Activated T-helper 1 cell treated with anti-CD3 and anti-CD28 coated beads, Interleukin-12 subunit alpha, Interleukin-12 subunit beta, Interleukin-2, Interleukin-4 antibody, amounts not matched to agents 30 ng/mL and 10 ng/mL and 1 ng/mL, durations not matched to agents 14 hours and 24 hours and 36 hours (primary cell): ENCODE measurements at regions not wholly inside any gene's neighbourhood (a gene's known extent, or its start where the extent isn't known, plus 50 kb on each side); places are given as distances from the start of the nearest gene placed in this dataset.
"Not testable (repeated sequence)": the region's sequence is repeated elsewhere in the genome, so short reads cannot be mapped to it uniquely, and the experiment has no call there.

ENCODE experiments used
- DNase-seq: peaks from one replicate; pipeline ENCODE4 v3.0.0; 2021; ENCODE audit warnings: low spot score
- H3K27ac Mint-ChIP-seq: one replicate; pipeline ENCODE4 v1.8.0; 2021; ENCODE audit warnings: mild to moderate bottlenecking, mixed read lengths
- H3K27me3 Mint-ChIP-seq: one replicate; pipeline ENCODE4 v1.8.0; 2022; ENCODE audit warnings: mild to moderate bottlenecking, moderate library complexity, mixed read lengths; ENCODE audit not compliant: insufficient read depth
- H3K36me3 Mint-ChIP-seq: one replicate; pipeline ENCODE4 v1.8.0; 2021; ENCODE audit warnings: low read depth, mixed read lengths
- H3K4me1 Mint-ChIP-seq: one replicate; pipeline ENCODE4 v1.8.0; 2021; ENCODE audit warnings: low read depth, mixed read lengths
- H3K4me3 Mint-ChIP-seq: one replicate; pipeline ENCODE4 v1.8.0; 2021; ENCODE audit warnings: mild to moderate bottlenecking, moderate library complexity, mixed read lengths
- H3K9me3 Mint-ChIP-seq: one replicate; pipeline ENCODE4 v1.8.0; 2021; ENCODE audit warnings: mixed read lengths
- intact Hi-C: fragments of 100-400 bp; cut with micrococcal nuclease; formaldehyde crosslinking; loops from one replicate; pipeline ENCODE4 v1.15.1; 2024

DNA sequence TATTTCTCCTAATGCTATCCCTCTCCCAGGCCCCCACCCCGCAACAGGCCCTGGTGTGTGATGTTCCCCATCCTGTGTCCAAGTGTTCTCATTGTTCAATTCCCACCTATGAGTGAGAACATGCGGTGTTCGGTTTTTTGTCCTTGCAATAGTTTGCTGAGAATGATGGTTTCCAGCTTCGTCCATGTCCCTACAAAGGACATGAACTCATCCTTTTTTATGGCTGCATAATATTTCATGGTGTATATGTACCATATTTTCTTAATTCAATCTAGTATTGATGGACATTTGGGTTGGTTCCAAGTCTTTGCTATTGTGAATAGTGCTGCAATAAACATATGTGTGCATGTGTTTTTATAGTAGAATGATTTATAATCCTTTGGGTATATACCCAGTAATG is 1270.3 kb downstream of the UQCRFS1 start:
- H3K9me3 Mint-ChIP-seq, result peaks cover 23% of the 10 kb centered on the region
- H3K36me3 Mint-ChIP-seq, H3K27me3 Mint-ChIP-seq, H3K27ac Mint-ChIP-seq, intact Hi-C loops, DNase-seq, H3K4me3 Mint-ChIP-seq, H3K4me1 Mint-ChIP-seq: not testable (repeated sequence)

DNA sequence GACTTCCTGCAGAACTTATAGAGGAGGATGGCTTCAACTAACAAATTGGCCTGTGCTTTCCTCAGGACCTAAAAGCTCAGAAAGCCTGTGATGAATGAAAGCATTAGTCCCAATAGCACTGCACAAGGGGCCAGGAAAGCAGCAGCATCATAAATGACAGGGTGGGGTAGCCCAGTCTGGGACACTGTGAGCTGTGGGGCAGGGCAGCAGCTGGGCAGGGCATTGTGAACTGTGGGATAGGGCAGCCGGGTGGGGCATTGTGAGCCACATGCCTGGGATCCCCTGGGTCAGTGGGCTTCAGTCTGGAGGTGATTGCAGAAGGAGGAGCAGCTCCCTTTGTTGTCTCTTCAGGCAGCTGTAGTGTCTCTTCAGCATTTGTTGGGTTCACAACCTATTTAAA is 1276.8 kb downstream of the UQCRFS1 start:
- H3K4me1 Mint-ChIP-seq, result no peaks in the 10 kb centered on the region
- H3K27me3 Mint-ChIP-seq, result no peaks in the 10 kb centered on the region
- intact Hi-C loops, result no loop called here
- no peak for DNase-seq
- no peaks in the 10 kb centered on the region for H3K36me3 Mint-ChIP-seq
- H3K27ac Mint-ChIP-seq, result no peak overlapping the region
- H3K4me3 Mint-ChIP-seq, result no peak overlapping the region
- no peaks in the 10 kb centered on the region for H3K9me3 Mint-ChIP-seq

DNA sequence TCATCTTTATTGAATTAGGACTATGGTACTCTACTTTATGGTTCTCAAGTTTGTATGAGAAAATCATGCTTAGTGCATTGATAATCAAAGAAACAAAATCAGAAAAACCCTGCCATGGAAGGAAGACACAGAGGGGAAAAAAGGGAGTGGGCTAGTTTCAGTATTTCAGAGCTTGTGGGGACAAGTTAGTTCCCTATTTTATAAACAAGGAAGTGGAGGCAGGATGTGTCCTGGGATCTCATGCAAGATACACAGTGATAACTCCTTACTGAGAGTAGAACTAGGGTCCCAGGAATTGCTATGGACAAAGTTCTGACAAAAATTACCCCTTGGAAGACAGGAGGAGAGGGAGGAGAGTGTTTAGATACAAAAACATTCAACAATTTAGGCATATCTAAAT is 1277.3 kb downstream of the UQCRFS1 start:
- Mint-ChIP-seq H3K27ac (no peak overlapping the region), H3K27me3 (no peaks in the 10 kb centered on the region), H3K4me1 (no peaks in the 10 kb centered on the region), H3K4me3 (no peak overlapping the region), H3K36me3 (no peaks in the 10 kb centered on the region), H3K9me3 (no peaks in the 10 kb centered on the region)
- no peak for DNase-seq
- intact Hi-C loops, result no loop called here

DNA sequence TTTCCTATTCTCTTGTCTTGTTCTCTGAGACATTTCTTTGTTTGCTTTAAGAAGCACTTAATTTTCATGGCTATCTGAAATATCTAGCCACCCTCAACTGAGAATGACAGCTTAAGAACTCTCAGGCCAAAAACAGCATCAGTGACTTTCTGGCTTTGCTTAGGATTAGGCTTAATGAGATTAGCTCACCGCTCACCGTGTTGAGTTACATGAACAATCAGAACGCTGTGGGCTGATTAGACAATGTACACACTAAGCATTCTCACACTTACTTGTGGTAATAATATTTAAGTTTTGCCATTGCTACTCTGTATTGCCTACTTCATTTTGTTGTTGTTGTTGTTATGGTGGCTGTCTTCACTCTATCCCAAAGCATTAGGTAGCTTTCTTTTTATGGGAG is 1283.6 kb downstream of the UQCRFS1 start:
- peaks cover 4% of the 10 kb centered on the region for H3K9me3 Mint-ChIP-seq
- DNase-seq, result no peak
- no peaks in the 10 kb centered on the region for H3K36me3 Mint-ChIP-seq
- no peaks in the 10 kb centered on the region for H3K27me3 Mint-ChIP-seq
- intact Hi-C loops, result no loop called here
- no peak overlapping the region for H3K27ac Mint-ChIP-seq
- no peaks in the 10 kb centered on the region for H3K4me1 Mint-ChIP-seq
- no peak overlapping the region for H3K4me3 Mint-ChIP-seq

DNA sequence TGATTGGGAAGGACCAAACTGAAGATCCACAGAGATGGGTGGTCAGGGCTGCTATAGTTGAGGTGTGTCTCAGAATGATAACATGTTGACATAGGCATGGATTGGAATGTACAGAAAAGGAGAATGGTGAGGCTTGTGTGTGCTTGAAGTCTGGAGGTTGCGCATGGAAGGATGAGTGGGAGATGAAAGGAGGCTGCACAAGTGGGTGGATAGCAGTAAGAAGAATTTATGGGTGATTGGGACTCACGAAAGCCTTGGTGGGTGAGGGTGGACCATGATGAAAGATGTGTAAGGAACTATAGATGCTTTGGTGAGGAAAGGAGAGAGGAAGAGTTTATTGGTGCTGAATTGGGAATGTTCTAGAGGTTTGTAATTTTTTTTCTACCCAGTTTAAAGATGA is 1287.7 kb downstream of the UQCRFS1 start:
- Mint-ChIP-seq H3K27me3 (no peaks in the 10 kb centered on the region), H3K36me3 (no peaks in the 10 kb centered on the region), H3K4me1 (no peaks in the 10 kb centered on the region), H3K4me3 (no peak overlapping the region), H3K9me3 (peaks cover 4% of the 10 kb centered on the region), H3K27ac (no peak overlapping the region)
- no peak for DNase-seq
- intact Hi-C loops, result no loop called here

DNA sequence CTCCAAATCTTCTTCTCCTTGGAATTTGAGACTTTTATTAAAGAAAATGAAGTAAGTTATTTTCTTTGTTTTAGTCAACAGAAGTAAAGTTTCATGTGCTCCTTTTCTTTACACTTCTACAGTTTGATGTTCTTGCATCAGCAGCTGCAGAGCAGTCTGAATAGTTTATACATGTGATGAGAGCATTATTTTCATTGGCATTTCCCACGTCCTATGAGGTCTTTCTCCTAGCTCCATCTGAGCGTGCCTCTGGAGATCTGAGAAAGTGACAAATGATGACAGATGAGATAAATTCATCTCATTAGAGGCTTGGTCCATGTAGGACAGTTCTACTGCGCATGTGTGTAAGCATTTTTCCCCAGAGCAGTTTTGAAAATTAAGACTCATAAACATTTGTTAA is 1290.0 kb downstream of the UQCRFS1 start:
- Mint-ChIP-seq H3K4me3 (no peak overlapping the region), H3K27ac (no peak overlapping the region), H3K4me1 (no peaks in the 10 kb centered on the region), H3K27me3 (no peaks in the 10 kb centered on the region), H3K9me3 (peaks cover 4% of the 10 kb centered on the region), H3K36me3 (no peaks in the 10 kb centered on the region)
- intact Hi-C loops, result no loop called here
- DNase-seq, result no peak

DNA sequence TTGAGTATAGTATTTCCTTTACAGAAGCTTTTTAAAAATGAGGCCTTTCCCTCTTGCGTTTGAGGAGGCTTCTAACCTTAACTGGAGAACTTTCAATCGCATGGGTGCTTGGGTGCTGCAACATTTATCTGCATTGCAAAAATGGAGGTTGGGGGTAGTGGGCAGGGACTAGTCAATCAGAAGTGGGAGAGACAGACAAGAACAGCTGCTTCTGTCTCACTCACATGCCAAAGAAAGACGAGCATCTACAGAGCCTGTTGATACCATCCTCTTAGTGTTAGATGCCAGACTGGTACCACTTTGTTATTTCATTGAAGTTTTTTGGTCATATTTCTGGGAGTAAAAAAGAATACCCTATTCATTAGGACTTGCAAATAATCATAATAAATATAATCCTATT is 1292.2 kb downstream of the UQCRFS1 start:
- DNase-seq, result no peak
- peaks cover 4% of the 10 kb centered on the region for H3K9me3 Mint-ChIP-seq
- H3K36me3 Mint-ChIP-seq, result no peaks in the 10 kb centered on the region
- intact Hi-C loops, result no loop called here
- H3K27me3 Mint-ChIP-seq, result no peaks in the 10 kb centered on the region
- no peak overlapping the region for H3K27ac Mint-ChIP-seq
- H3K4me1 Mint-ChIP-seq, result no peaks in the 10 kb centered on the region
- no peak overlapping the region for H3K4me3 Mint-ChIP-seq

DNA sequence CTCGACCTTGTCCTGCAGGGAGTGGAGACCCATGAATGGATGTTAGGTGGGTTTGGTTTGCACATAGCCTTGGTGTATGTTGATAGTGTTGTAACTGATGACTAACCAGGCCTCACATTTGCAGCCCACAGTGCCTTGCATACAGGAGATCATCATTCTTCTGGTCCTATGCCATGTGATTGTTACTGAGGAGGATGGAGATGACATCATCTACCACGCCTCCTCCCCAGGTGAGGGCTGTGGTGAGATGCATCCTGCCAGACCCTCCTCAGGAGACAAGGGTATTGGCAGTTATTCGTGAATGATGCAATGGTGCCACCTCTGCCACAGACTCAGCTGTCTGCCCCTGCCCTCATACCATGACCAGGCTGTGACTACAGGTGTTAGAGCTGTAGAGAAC is 1294.1 kb downstream of the UQCRFS1 start:
- H3K4me1 Mint-ChIP-seq, result no peaks in the 10 kb centered on the region
- H3K9me3 Mint-ChIP-seq, result no peaks in the 10 kb centered on the region

DNA sequence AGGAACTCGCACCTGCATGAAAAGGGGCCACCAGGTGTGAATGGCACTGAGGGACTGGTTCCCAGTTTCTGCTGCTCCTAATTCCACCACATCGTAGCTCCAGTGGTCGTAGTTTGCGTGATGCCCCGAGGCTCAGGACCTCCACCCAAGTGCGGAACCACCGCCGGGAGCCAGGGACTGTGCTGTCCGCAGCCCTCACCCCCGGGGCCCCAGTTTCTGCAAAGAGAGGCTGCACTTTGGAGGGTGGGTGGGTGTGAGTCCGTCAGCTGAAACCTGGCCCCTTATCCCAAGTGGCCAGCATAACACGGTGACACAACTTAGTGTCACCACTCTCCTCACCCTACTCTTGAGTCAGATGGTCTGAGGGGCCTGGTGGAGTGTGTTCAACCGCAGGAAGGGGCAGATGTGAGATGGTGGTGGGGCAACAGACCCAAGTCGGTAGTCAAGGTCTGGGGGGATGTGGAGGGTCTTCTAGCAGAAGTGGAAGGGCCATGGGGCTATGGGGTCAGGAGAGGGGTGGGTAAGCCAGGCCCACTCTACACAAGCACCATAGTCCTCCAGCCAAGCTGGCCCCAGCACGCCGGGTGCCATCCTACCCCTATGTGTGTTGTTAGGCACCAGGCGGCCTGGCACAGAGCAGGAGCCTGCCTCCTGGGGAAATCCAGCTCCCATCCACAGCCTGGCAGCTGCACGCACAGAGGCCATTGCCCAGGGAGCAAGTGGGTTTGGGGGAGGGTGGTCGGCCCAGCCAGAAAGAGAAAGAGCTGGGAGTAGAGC is 1301.6 kb downstream of the UQCRFS1 start:
- H3K9me3 Mint-ChIP-seq, result peaks cover 13% of the 10 kb centered on the region
- H3K27me3 Mint-ChIP-seq, result no peaks in the 10 kb centered on the region
- no peaks in the 10 kb centered on the region for H3K36me3 Mint-ChIP-seq
- intact Hi-C loops, result no loop called here
- no peak for DNase-seq
- no peak overlapping the region for H3K27ac Mint-ChIP-seq
- no peaks in the 10 kb centered on the region for H3K4me1 Mint-ChIP-seq
- H3K4me3 Mint-ChIP-seq, result no peak overlapping the region

More for the DNA sequence above, 1294.1 kb downstream of the UQCRFS1 start:
- H3K27ac Mint-ChIP-seq, result no peak overlapping the region
- H3K4me3 Mint-ChIP-seq, result no peak overlapping the region
- intact Hi-C loops, result no loop called here
- no peaks in the 10 kb centered on the region for H3K36me3 Mint-ChIP-seq
- no peak for DNase-seq
- H3K27me3 Mint-ChIP-seq, result no peaks in the 10 kb centered on the region

DNA sequence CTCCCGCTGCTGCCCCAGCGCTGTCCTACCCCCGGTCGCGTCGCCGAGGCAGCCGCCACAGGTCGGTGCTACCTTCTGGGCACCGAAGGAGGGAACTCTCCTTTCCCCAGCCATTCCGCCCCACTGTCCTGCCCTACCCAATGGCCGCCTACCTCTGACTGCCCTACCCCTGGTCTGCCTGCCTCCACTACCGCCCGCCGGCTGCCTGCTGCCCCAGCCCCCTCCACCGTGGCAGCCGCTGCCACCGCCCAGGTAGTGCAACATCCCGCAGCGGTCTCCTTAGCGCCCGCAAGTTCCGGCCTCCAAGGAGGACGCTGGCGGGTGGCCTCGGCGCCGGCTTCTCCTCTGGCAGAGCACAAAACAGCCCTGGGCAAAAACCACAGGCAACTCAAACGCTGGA is 1303.1 kb downstream of the UQCRFS1 start:
- intact Hi-C loops, result no loop called here
- Mint-ChIP-seq H3K4me1 (no peaks in the 10 kb centered on the region), H3K27ac (no peak overlapping the region), H3K36me3 (no peaks in the 10 kb centered on the region), H3K4me3 (no peak overlapping the region), H3K27me3 (no peaks in the 10 kb centered on the region), H3K9me3 (peaks cover 13% of the 10 kb centered on the region)
- no peak for DNase-seq

DNA sequence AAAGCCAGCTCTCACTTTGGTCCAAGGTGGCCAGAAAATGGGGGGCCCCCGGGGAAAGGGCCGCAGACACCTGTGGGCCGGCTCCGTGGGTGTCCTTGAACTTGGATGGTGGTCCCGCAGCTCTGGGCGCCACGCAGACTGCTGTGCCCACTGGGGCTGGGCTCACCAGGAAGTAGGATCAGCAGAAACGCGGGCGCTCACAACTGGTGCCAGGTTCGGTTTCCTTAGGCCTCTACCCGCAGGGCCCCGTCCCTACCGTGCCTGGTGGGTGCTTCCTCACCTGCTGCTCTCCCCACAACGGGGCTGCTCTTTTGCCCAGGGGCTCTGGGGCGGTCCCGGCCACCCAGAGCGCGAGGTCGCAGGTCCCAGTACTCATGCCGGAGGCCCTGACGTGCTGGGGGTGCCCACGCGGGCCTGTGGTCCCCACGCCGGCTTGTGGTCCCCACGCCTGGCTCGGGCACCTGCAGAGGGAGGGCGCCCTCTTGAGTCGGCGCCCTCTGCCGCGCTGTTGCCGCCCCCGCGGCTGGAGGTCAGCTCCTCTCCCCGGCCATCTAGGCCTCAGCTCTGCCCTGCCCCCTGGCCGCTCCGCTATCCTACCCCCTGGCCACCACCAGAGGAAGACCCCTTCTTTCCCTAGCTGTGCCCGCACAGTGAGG is 1303.6 kb downstream of the UQCRFS1 start:
- Mint-ChIP-seq H3K27me3 (no peaks in the 10 kb centered on the region), H3K4me1 (no peaks in the 10 kb centered on the region), H3K9me3 (peaks cover 13% of the 10 kb centered on the region), H3K4me3 (no peak overlapping the region), H3K27ac (no peak overlapping the region), H3K36me3 (no peaks in the 10 kb centered on the region)
- intact Hi-C loops, result no loop called here
- no peak for DNase-seq

DNA sequence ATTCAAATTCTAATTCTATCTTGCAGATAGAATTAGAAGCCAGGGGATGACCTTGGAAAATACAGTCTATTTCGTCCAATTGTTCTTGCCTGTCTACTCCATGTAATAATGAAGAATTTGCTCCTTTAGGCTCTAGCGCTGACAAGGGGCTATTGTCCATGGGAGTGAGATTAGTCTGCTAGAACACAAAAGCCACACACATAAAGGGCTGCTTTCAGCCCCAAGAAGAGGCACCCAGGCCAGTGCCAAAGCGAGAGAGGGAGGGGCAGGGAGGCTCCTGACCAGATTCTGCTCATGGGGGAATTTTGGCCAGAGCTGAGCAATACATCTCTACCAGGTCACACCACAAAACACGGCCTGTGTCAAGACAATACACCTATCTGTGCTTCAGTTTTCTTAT is 1306.9 kb downstream of the UQCRFS1 start:
- Mint-ChIP-seq H3K27me3 (no peaks in the 10 kb centered on the region), H3K36me3 (no peaks in the 10 kb centered on the region), H3K4me1 (no peaks in the 10 kb centered on the region), H3K27ac (no peak overlapping the region), H3K4me3 (no peak overlapping the region), H3K9me3 (peaks cover 4% of the 10 kb centered on the region)
- intact Hi-C loops, result no loop called here
- no peak for DNase-seq

DNA sequence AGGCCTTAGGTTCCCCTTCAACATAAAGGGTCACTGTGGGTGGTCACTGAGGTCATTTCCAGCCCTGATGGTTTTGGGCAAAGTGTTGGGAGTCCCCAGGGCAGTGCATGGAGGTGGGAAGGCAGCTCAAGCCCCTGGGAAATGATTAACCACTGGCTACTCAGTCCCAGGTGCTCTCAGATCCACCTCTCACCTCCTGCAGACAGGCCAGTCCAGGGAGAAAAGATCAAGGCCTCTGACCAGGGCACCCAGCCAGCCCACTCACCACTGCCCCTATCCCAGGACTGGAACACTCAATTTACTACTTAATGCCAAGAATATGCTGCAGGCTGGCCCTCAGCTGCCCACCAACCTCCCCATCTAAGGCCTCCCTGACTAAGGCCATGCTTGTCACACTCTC is 1307.9 kb downstream of the UQCRFS1 start:
- intact Hi-C loops, result no loop called here
- Mint-ChIP-seq H3K4me3 (no peak overlapping the region), H3K36me3 (no peaks in the 10 kb centered on the region), H3K27ac (no peak overlapping the region), H3K27me3 (no peaks in the 10 kb centered on the region), H3K4me1 (no peaks in the 10 kb centered on the region), H3K9me3 (no peaks in the 10 kb centered on the region)
- no peak for DNase-seq
